GM18517 (cell line): ENCODE measurements at regions not wholly inside any gene's neighbourhood (a gene's known extent, or its start where the extent isn't known, plus 50 kb on each side); places are given as distances from the start of the nearest gene placed in this dataset.

ENCODE experiments used
- ATAC-seq: cut with Tn5 transposase; IDR thresholded peaks from one replicate; pipeline ENCODE4 v1.9.1; 2021; ENCODE audit warnings: mild to moderate bottlenecking, moderate library complexity; ENCODE audit not compliant: unreplicated experiment

- ATAC-seq, result no peak
These were observed 173.5 kb downstream of the DLL1 start for GRCh38 chr6:170117111-170117972.

DNA sequence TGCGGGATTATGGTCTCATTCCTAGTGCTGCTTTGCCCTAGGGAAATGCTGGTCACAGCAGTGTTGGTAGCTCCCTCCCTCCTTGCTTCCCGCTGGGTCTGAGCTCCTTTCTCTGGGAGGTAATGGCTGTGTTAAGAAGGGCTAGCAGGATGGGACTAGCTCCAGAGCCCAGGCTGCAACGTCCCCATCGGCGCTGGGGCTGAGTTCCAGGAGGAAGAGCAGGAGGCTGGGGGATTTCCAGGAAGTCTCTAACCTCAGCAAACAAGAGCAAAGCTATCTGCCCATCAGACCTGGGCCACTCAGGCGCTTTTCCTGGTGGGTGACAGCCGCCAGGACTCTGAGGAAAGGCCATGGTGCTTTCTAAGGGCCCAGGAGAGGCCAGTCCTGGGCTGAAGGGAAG lies 174.2 kb downstream of the DLL1 start:
- no peak for ATAC-seq

GRCh38 chr6:170114956-170115855 lies 175.7 kb downstream of the DLL1 start:
- no peak for ATAC-seq

DNA sequence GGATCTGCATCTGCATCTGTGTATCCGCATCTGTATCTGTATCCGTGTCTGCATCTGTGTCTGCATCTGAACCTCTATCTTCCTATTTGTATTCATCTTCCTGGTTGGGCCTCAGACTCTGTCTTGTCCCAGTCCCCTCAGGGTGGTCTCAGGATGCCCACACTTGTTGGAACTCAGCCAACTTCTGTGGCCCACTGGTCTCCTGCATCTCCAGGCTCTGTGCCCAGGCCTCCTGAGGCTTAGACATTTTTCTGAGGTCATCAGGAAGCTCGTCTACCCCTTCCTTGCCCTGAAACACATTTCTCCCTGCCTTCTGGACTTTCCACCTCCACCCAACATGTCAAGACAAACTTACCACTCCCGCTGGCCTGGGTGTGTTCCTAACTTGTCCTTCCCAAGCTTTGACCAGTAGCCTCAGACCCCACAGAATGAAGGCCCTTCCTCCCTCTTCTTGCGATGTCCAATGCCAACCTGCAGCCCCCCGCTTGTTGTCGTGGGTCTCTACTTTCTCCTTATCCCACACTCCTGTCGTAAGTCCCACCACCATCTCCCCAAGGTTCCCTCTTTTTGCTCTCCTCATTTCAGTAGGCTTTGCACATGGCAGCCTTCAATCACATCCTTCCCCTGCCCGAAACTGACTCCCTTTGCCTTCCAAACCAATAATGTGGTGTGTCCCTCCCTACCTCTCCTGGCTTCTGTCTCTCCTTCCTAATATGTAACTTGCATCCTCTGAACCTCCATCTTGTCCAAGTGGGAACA lies 176.5 kb downstream of the DLL1 start:
- no peak for ATAC-seq

DNA sequence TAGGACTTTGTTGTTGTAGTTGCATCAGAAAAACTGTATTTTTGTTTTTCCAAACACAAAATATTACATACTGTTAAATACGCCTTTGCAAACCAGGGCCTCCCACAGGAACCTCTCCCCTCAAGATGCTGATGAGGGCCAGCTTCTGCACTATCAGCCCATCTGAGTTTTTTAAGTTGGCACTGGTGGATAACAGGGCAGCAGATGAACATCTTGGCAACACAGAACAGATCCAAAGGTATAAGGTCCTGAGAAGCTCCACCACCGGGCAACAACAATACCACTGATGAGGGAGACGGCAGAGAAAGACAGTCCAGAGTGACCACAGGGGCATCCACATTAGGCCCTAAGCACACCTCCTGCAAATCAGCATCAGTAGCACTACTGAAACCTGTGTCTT lies 177.7 kb downstream of the DLL1 start:
- no peak for ATAC-seq

- ATAC-seq, result no peak
These were observed 178.4 kb downstream of the DLL1 start for GRCh38 chr6:170112583-170112860.

- ATAC-seq, result no peak
These were observed 178.9 kb downstream of the DLL1 start for GRCh38 chr6:170111816-170112582.

DNA sequence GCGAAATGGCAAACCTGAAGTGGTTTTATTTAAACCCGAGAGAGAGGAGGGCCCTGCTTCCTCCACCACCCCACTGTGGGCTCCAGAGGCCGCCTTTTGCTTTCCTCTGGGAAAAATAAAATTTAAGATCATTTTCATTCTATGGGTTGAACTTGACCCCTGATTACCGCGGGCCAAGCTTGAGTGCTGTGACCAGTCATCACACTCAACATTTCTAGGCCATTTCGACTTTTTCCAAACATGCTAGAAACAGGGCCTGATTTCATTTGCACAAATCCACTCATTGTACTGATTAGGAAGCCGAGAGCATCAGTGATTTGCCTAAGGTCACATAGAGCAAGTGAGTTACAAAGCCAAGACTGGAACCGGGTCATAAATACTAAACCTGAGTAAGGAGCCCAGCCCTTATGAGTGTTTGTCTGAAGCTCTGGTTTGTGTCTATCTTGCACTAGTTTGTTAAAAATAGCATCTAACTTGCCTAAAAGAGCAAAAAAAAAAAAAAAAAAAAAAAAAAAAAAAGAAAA lies 179.7 kb downstream of the DLL1 start:
- ATAC-seq, result no peak

- ATAC-seq, result no peak
These were observed 180.4 kb downstream of the DLL1 start for GRCh38 chr6:170110201-170111140.

- ATAC-seq, result no peak
These were observed 181.8 kb downstream of the DLL1 start for GRCh38 chr6:170108890-170109587.

DNA sequence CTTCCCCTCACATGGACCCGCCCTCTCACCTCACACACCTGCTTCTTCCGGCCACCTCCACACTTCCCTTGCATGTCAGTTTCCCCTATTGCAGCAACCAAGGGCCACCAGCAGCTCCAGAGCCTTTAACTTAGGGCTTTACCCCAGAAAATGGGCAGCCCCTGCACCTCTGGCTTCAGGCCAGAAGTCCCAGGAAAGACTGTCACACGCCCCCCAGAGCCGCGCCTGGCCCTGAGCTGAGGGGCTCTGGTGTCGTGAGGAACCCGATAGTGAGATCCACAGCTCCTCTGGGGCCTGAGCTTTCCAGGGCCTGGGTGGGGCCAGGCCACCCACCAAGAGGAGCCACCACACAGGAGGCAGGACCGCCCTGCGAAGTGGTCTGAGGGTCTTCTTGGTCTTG lies 182.4 kb downstream of the DLL1 start:
- ATAC-seq, result no peak

DNA sequence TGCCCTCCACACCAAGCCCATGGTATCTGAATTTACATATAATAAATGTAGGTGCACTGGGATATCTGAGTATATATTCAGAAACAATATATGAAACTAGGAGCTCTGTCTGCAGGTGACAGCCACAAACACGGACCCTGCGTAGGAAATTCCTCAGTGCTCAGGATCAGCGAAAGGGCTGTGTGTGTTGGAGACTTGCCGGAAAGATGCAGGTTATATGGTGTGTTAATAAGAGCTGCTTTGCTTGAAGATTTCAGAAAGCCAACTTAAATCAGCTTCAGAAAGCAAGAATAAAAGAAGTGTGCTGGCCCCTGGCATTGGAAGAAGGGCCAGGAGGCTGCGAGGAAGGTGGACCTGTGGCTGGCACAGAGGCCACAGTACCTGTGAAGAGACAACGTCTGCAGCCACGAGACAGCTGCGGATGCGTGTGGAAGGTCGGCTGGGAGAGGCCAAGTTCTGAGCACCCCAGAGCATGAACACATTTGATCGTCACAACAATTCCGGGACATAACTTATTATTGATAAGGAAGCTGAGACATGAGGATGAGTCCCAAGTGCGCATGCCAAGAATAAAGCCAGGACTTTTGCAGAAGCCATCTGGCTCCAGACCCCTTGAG lies 183.2 kb downstream of the DLL1 start:
- ATAC-seq, result no peak

DNA sequence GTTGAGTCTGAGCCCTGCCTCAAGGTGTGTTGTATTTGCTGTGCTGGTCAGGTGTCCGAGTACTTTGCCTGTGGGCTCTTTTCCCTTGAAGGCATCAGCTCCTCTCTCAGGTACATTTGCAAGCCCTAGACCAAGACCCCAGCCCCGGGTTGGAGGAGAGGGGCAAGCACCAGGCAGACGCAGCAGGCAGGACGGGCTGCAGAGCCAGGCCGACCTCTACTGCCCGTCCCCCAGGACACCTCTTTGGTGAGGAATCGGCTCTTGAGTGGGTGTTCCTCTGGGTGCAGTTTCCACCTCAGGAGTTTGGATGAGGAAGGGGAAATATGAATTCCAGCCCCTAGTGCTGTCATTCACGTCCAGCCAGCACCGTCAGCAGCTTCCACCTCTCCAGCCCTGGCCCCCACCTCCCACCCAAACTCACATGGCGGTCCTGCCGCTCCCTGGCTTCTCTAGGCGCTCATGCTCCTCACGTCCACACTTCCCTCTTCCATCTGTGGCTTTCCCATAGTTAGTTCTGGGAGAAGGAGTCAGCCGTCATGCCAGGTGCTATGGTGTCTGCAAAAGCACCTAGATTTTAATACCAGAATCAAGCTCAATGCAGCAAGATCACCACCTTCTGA lies 183.9 kb downstream of the DLL1 start:
- ATAC-seq, result no peak

GRCh38 chr6:170102582-170103481 lies 188.0 kb downstream of the DLL1 start:
- ATAC-seq, result no peak

GRCh38 chr6:170102038-170102437 lies 188.8 kb downstream of the DLL1 start:
- ATAC-seq, result no peak

DNA sequence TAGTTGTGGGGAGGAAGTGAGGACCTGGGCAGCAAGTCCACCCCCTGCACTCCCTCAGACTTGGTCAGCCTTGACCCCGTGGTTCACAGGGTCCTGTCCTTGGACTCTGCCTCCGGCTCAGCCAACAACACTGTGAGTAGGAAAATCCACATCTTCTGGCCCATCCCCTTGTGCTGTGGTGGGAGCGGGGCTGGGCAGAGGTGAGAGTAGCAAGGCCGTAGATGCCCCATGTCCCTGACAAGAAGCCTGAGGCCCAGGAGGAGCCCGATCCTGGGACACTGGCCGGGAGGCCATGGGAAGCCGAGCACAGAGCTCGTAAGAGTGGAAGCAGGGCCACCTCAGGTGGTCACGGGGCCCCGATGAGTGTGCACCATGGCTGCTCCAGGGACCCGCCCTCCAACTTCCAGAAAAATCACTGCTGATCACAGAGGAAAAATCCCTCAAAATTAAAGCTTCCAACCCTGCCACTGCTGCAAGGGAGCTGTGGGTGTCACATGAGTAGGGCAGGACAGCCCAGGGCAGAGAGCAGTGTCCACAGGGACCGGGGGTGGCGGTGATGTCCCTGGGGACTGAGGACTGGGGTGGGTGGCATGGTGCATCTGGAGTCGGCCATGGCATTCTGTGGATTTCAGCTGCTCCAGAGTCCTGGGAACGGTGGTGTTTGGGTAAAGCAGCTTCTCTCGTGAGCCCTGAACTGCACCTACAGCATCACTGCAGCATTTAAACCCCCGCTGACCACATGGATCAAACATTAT lies 189.4 kb downstream of the DLL1 start:
- ATAC-seq, result no peak
